ENCODE measurements at regions not wholly inside any gene's neighbourhood (a gene's known extent, or its start where the extent isn't known, plus 50 kb on each side); places are given as distances from the start of the nearest gene placed in this dataset.

- peaks cover 2% of the 10 kb centered on the region for H3K9me3 ChIP-seq (ENCODE audit: control insufficient read depth, low read length, poor library complexity, severe bottlenecking)
- no peak overlapping the region for H3K27ac Mint-ChIP-seq
- no peaks in the 10 kb centered on the region for H3K27me3 Mint-ChIP-seq
- DNase-seq (no peak), ATAC-seq (no peak)
- H3K36me3 Mint-ChIP-seq (ENCODE audit: low read depth): no peaks in the 10 kb centered on the region
- H3K4me3 Mint-ChIP-seq: no peak overlapping the region
- H3K4me1 Mint-ChIP-seq: no peaks in the 10 kb centered on the region
These were observed 793.5 kb upstream of the NOVA1 start for GRCh38 chr14:27391331-27391730.

GRCh38 chr14:27392153-27392552 lies 794.3 kb upstream of the NOVA1 start:
- H3K27me3 Mint-ChIP-seq: no peaks in the 10 kb centered on the region
- no peak overlapping the region for H3K27ac Mint-ChIP-seq
- ATAC-seq (no peak), DNase-seq (no peak)
- no peaks in the 10 kb centered on the region for H3K36me3 Mint-ChIP-seq (ENCODE audit: low read depth)
- H3K4me1 Mint-ChIP-seq: no peaks in the 10 kb centered on the region
- H3K9me3 ChIP-seq (ENCODE audit: control insufficient read depth, low read length, poor library complexity, severe bottlenecking): peaks cover 2% of the 10 kb centered on the region
- H3K4me3 Mint-ChIP-seq: no peak overlapping the region

- Mint-ChIP-seq H3K27me3 (no peaks in the 10 kb centered on the region), H3K4me1 (no peaks in the 10 kb centered on the region), H3K27ac (no peak overlapping the region), H3K36me3 (ENCODE audit: low read depth) (no peaks in the 10 kb centered on the region), H3K4me3 (no peak overlapping the region)
- ATAC-seq (no peak), DNase-seq (no peak)
- H3K9me3 ChIP-seq (ENCODE audit: control insufficient read depth, low read length, poor library complexity, severe bottlenecking): no peaks in the 10 kb centered on the region
These were observed 812.1 kb upstream of the NOVA1 start for GRCh38 chr14:27409944-27410343.

- Mint-ChIP-seq H3K36me3 (ENCODE audit: low read depth) (no peaks in the 10 kb centered on the region), H3K27ac (no peak overlapping the region), H3K27me3 (no peaks in the 10 kb centered on the region), H3K4me1 (no peaks in the 10 kb centered on the region), H3K4me3 (no peak overlapping the region)
- DNase-seq (no peak), ATAC-seq (no peak)
- H3K9me3 ChIP-seq (ENCODE audit: control insufficient read depth, low read length, poor library complexity, severe bottlenecking): no peaks in the 10 kb centered on the region
These were observed 813.1 kb upstream of the NOVA1 start for GRCh38 chr14:27410981-27411380.

- Mint-ChIP-seq H3K27me3 (no peaks in the 10 kb centered on the region), H3K36me3 (ENCODE audit: low read depth) (no peaks in the 10 kb centered on the region)
These were observed 830.0 kb upstream of the NOVA1 start for GRCh38 chr14:27427796-27428195.

GRCh38 chr14:27435923-27436670 lies 838.3 kb upstream of the NOVA1 start:
- Mint-ChIP-seq H3K4me1 (no peaks in the 10 kb centered on the region), H3K4me3 (no peak overlapping the region), H3K27me3 (no peaks in the 10 kb centered on the region), H3K27ac (no peak overlapping the region), H3K36me3 (ENCODE audit: low read depth) (no peaks in the 10 kb centered on the region)
- H3K9me3 ChIP-seq (ENCODE audit: control insufficient read depth, low read length, poor library complexity, severe bottlenecking): no peaks in the 10 kb centered on the region
- DNase-seq (no peak), ATAC-seq (no peak)

More at GRCh38 chr14:27427796-27428195, 830.0 kb upstream of the NOVA1 start:
- ATAC-seq (no peak), DNase-seq (no peak)
- H3K4me3 Mint-ChIP-seq: no peak overlapping the region
- H3K9me3 ChIP-seq (ENCODE audit: control insufficient read depth, low read length, poor library complexity, severe bottlenecking): no peaks in the 10 kb centered on the region
- no peak overlapping the region for H3K27ac Mint-ChIP-seq
- no peaks in the 10 kb centered on the region for H3K4me1 Mint-ChIP-seq

GRCh38 chr14:27484633-27485032 lies 886.8 kb upstream of the NOVA1 start:
- Mint-ChIP-seq H3K27ac (no peak overlapping the region), H3K36me3 (ENCODE audit: low read depth) (no peaks in the 10 kb centered on the region), H3K4me3 (no peak overlapping the region), H3K27me3 (no peaks in the 10 kb centered on the region), H3K4me1 (no peaks in the 10 kb centered on the region)
- no peak for DNase-seq
- ATAC-seq: no peak
- peaks cover 2% of the 10 kb centered on the region for H3K9me3 ChIP-seq (ENCODE audit: control insufficient read depth, low read length, poor library complexity, severe bottlenecking)

- H3K9me3 ChIP-seq (ENCODE audit: control insufficient read depth, low read length, poor library complexity, severe bottlenecking): peaks cover 2% of the 10 kb centered on the region
- no peak overlapping the region for H3K4me3 Mint-ChIP-seq
- no peaks in the 10 kb centered on the region for H3K36me3 Mint-ChIP-seq (ENCODE audit: low read depth)
- H3K27me3 Mint-ChIP-seq: no peaks in the 10 kb centered on the region
- DNase-seq (no peak), ATAC-seq (no peak)
- H3K27ac Mint-ChIP-seq: no peak overlapping the region
- no peaks in the 10 kb centered on the region for H3K4me1 Mint-ChIP-seq
These were observed 887.4 kb upstream of the NOVA1 start for GRCh38 chr14:27485193-27485592.

GRCh38 chr14:27506272-27506671 lies 908.4 kb upstream of the NOVA1 start:
- H3K9me3 ChIP-seq (ENCODE audit: control insufficient read depth, low read length, poor library complexity, severe bottlenecking): no peaks in the 10 kb centered on the region
- H3K27ac Mint-ChIP-seq: no peak overlapping the region
- H3K4me1 Mint-ChIP-seq: no peaks in the 10 kb centered on the region
- DNase-seq (no peak), ATAC-seq (no peak)
- H3K27me3 Mint-ChIP-seq: no peaks in the 10 kb centered on the region
- no peak overlapping the region for H3K4me3 Mint-ChIP-seq
- no peaks in the 10 kb centered on the region for H3K36me3 Mint-ChIP-seq (ENCODE audit: low read depth)

GRCh38 chr14:27528328-27528727 lies 930.5 kb upstream of the NOVA1 start:
- H3K4me1 Mint-ChIP-seq: no peaks in the 10 kb centered on the region
- no peaks in the 10 kb centered on the region for H3K27me3 Mint-ChIP-seq
- no peak overlapping the region for H3K4me3 Mint-ChIP-seq
- peaks cover 3% of the 10 kb centered on the region for H3K9me3 ChIP-seq (ENCODE audit: control insufficient read depth, low read length, poor library complexity, severe bottlenecking)
- ATAC-seq (no peak), DNase-seq (no peak)
- no peaks in the 10 kb centered on the region for H3K36me3 Mint-ChIP-seq (ENCODE audit: low read depth)
- no peak overlapping the region for H3K27ac Mint-ChIP-seq

- Mint-ChIP-seq H3K36me3 (ENCODE audit: low read depth) (no peaks in the 10 kb centered on the region), H3K27ac (no peak overlapping the region), H3K4me1 (no peaks in the 10 kb centered on the region), H3K4me3 (no peak overlapping the region), H3K27me3 (no peaks in the 10 kb centered on the region)
- DNase-seq (no peak), ATAC-seq (no peak)
- H3K9me3 ChIP-seq (ENCODE audit: control insufficient read depth, low read length, poor library complexity, severe bottlenecking): peaks cover 3% of the 10 kb centered on the region
These were observed 938.9 kb upstream of the NOVA1 start for GRCh38 chr14:27536748-27537147.

- ATAC-seq: no peak
- no peaks in the 10 kb centered on the region for H3K36me3 Mint-ChIP-seq (ENCODE audit: low read depth)
- H3K4me3 Mint-ChIP-seq: no peak overlapping the region
- H3K4me1 Mint-ChIP-seq: no peaks in the 10 kb centered on the region
- H3K9me3 ChIP-seq (ENCODE audit: control insufficient read depth, low read length, poor library complexity, severe bottlenecking): no peaks in the 10 kb centered on the region
- H3K27me3 Mint-ChIP-seq: no peaks in the 10 kb centered on the region
- H3K27ac Mint-ChIP-seq: no peak overlapping the region
- DNase-seq: no peak
These were observed 948.3 kb upstream of the NOVA1 start for GRCh38 chr14:27546111-27546510.

- H3K27me3 Mint-ChIP-seq: no peaks in the 10 kb centered on the region
- H3K4me3 Mint-ChIP-seq: no peak overlapping the region
- no peaks in the 10 kb centered on the region for H3K4me1 Mint-ChIP-seq
- no peaks in the 10 kb centered on the region for H3K36me3 Mint-ChIP-seq (ENCODE audit: low read depth)
- H3K27ac Mint-ChIP-seq: no peak overlapping the region
- DNase-seq (no peak), ATAC-seq (no peak)
- H3K9me3 ChIP-seq (ENCODE audit: control insufficient read depth, low read length, poor library complexity, severe bottlenecking): no peaks in the 10 kb centered on the region
These were observed 956.0 kb upstream of the NOVA1 start for GRCh38 chr14:27553790-27554189.

GRCh38 chr14:27557445-27557844 lies 959.6 kb upstream of the NOVA1 start:
- no peak overlapping the region for H3K4me3 Mint-ChIP-seq
- H3K27me3 Mint-ChIP-seq: no peaks in the 10 kb centered on the region

More at GRCh38 chr14:27557445-27557844, 959.6 kb upstream of the NOVA1 start:
- H3K27ac Mint-ChIP-seq: no peak overlapping the region
- H3K9me3 ChIP-seq (ENCODE audit: control insufficient read depth, low read length, poor library complexity, severe bottlenecking): no peaks in the 10 kb centered on the region
- DNase-seq: no peak
- ATAC-seq: no peak
- H3K4me1 Mint-ChIP-seq: no peaks in the 10 kb centered on the region
- H3K36me3 Mint-ChIP-seq (ENCODE audit: low read depth): no peaks in the 10 kb centered on the region

Data from T-helper 17 cell (primary cell).